ENCODE measurements at regions not wholly inside any gene's neighbourhood (a gene's known extent, or its start where the extent isn't known, plus 50 kb on each side); places are given as distances from the start of the nearest gene placed in this dataset.
A peak's percentile ranks its signal among the peaks of the same experiment; 100 is the strongest.
"Not testable (repeated sequence)": the region's sequence is repeated elsewhere in the genome, so short reads cannot be mapped to it uniquely, and the experiment has no call there.

- not testable (repeated sequence) for H3K4me3 ChIP-seq (ENCODE audit: low read depth, low read length); H3K27me3 ChIP-seq (ENCODE audit: control insufficient read depth, insufficient read depth, low read length); H3K4me1 ChIP-seq (ENCODE audit: control insufficient read depth, insufficient read depth, low read length); H3K9me3 ChIP-seq (ENCODE audit: control insufficient read depth, insufficient read depth, low read length); H3K36me3 ChIP-seq (ENCODE audit: control insufficient read depth, insufficient read depth, low read length); H3K27ac ChIP-seq (ENCODE audit: low read depth, low read length); H3K9ac ChIP-seq (ENCODE audit: low read depth, low read length)
Measured at GRCh38 chr6:71007298-71007697, 50.4 kb upstream of the B3GAT2 start.

GRCh38 chr6:71011871-71012371 lies 55.1 kb upstream of the B3GAT2 start:
- H3K4me1 ChIP-seq (ENCODE audit: control insufficient read depth, insufficient read depth, low read length): peaks cover 18% of the 10 kb centered on the region
- no peaks in the 10 kb centered on the region for H3K9me3 ChIP-seq (ENCODE audit: control insufficient read depth, insufficient read depth, low read length)
- no peaks in the 10 kb centered on the region for H3K36me3 ChIP-seq (ENCODE audit: control insufficient read depth, insufficient read depth, low read length)
- H3K27me3 ChIP-seq (ENCODE audit: control insufficient read depth, insufficient read depth, low read length): no peaks in the 10 kb centered on the region
- H3K27ac ChIP-seq (ENCODE audit: low read depth, low read length): no peak overlapping the region
- no peak overlapping the region for H3K4me3 ChIP-seq (ENCODE audit: low read depth, low read length)
- H3K9ac ChIP-seq (ENCODE audit: low read depth, low read length): no peak overlapping the region

GRCh38 chr6:71012866-71013469 lies 56.1 kb upstream of the B3GAT2 start:
- Histone ChIP-seq H3K27me3 (ENCODE audit: control insufficient read depth, insufficient read depth, low read length) (no peaks in the 10 kb centered on the region), H3K4me3 (ENCODE audit: low read depth, low read length) (no peak overlapping the region), H3K9ac (ENCODE audit: low read depth, low read length) (no peak overlapping the region), H3K27ac (ENCODE audit: low read depth, low read length) (no peak overlapping the region), H3K9me3 (ENCODE audit: control insufficient read depth, insufficient read depth, low read length) (no peaks in the 10 kb centered on the region), H3K4me1 (ENCODE audit: control insufficient read depth, insufficient read depth, low read length) (peaks cover 18% of the 10 kb centered on the region), H3K36me3 (ENCODE audit: control insufficient read depth, insufficient read depth, low read length) (no peaks in the 10 kb centered on the region)

GRCh38 chr6:71015392-71015791 lies 58.5 kb upstream of the B3GAT2 start:
- H3K4me3 ChIP-seq (ENCODE audit: low read depth, low read length): no peak overlapping the region
- H3K9ac ChIP-seq (ENCODE audit: low read depth, low read length): no peak overlapping the region
- H3K36me3 ChIP-seq (ENCODE audit: control insufficient read depth, insufficient read depth, low read length): no peaks in the 10 kb centered on the region
- H3K27me3 ChIP-seq (ENCODE audit: control insufficient read depth, insufficient read depth, low read length): no peaks in the 10 kb centered on the region
- H3K9me3 ChIP-seq (ENCODE audit: control insufficient read depth, insufficient read depth, low read length): no peaks in the 10 kb centered on the region
- H3K4me1 ChIP-seq (ENCODE audit: control insufficient read depth, insufficient read depth, low read length): peaks cover 18% of the 10 kb centered on the region
- no peak overlapping the region for H3K27ac ChIP-seq (ENCODE audit: low read depth, low read length)

GRCh38 chr6:71028236-71028876 lies 71.5 kb upstream of the B3GAT2 start:
- Histone ChIP-seq H3K9ac (ENCODE audit: low read depth, low read length) (no peak overlapping the region), H3K4me1 (ENCODE audit: control insufficient read depth, insufficient read depth, low read length) (peaks cover 14% of the 10 kb centered on the region; the same call in 1 of the 2 replicates), H3K27ac (ENCODE audit: low read depth, low read length) (peak overlapping the region; percentile 47)

GRCh38 chr6:71028877-71029252 lies 72.0 kb upstream of the B3GAT2 start:
- H3K9me3 ChIP-seq (ENCODE audit: control insufficient read depth, insufficient read depth, low read length): no peaks in the 10 kb centered on the region
- H3K36me3 ChIP-seq (ENCODE audit: control insufficient read depth, insufficient read depth, low read length): no peaks in the 10 kb centered on the region
- no peak overlapping the region for H3K4me3 ChIP-seq (ENCODE audit: low read depth, low read length)
- peak overlapping the region; percentile 47 for H3K27ac ChIP-seq (ENCODE audit: low read depth, low read length)
- no peaks in the 10 kb centered on the region for H3K27me3 ChIP-seq (ENCODE audit: control insufficient read depth, insufficient read depth, low read length)
- peaks cover 14% of the 10 kb centered on the region; the same call in 1 of the 2 replicates for H3K4me1 ChIP-seq (ENCODE audit: control insufficient read depth, insufficient read depth, low read length)
- no peak overlapping the region for H3K9ac ChIP-seq (ENCODE audit: low read depth, low read length)

More at GRCh38 chr6:71028236-71028876, 71.5 kb upstream of the B3GAT2 start:
- Histone ChIP-seq H3K9me3 (ENCODE audit: control insufficient read depth, insufficient read depth, low read length) (no peaks in the 10 kb centered on the region), H3K27me3 (ENCODE audit: control insufficient read depth, insufficient read depth, low read length) (no peaks in the 10 kb centered on the region), H3K36me3 (ENCODE audit: control insufficient read depth, insufficient read depth, low read length) (no peaks in the 10 kb centered on the region), H3K4me3 (ENCODE audit: low read depth, low read length) (no peak overlapping the region)

GRCh38 chr6:71029555-71029954 lies 72.7 kb upstream of the B3GAT2 start:
- H3K36me3 ChIP-seq (ENCODE audit: control insufficient read depth, insufficient read depth, low read length): no peaks in the 10 kb centered on the region
- H3K9me3 ChIP-seq (ENCODE audit: control insufficient read depth, insufficient read depth, low read length): no peaks in the 10 kb centered on the region
- peaks cover 14% of the 10 kb centered on the region; the same call in 1 of the 2 replicates for H3K4me1 ChIP-seq (ENCODE audit: control insufficient read depth, insufficient read depth, low read length)
- H3K9ac ChIP-seq (ENCODE audit: low read depth, low read length): no peak overlapping the region
- no peak overlapping the region for H3K27ac ChIP-seq (ENCODE audit: low read depth, low read length)
- no peak overlapping the region for H3K4me3 ChIP-seq (ENCODE audit: low read depth, low read length)
- H3K27me3 ChIP-seq (ENCODE audit: control insufficient read depth, insufficient read depth, low read length): no peaks in the 10 kb centered on the region

GRCh38 chr6:71031912-71032311 lies 75.1 kb upstream of the B3GAT2 start:
- no peak overlapping the region for H3K4me3 ChIP-seq (ENCODE audit: low read depth, low read length)
- no peak overlapping the region for H3K27ac ChIP-seq (ENCODE audit: low read depth, low read length)
- H3K4me1 ChIP-seq (ENCODE audit: control insufficient read depth, insufficient read depth, low read length): peaks cover 14% of the 10 kb centered on the region; the same call in 1 of the 2 replicates

GRCh38 chr6:71033171-71033570 lies 76.3 kb upstream of the B3GAT2 start:
- H3K4me3 ChIP-seq (ENCODE audit: low read depth, low read length): no peak overlapping the region
- no peaks in the 10 kb centered on the region for H3K36me3 ChIP-seq (ENCODE audit: control insufficient read depth, insufficient read depth, low read length)
- no peak overlapping the region for H3K27ac ChIP-seq (ENCODE audit: low read depth, low read length)
- peaks cover 9% of the 10 kb centered on the region; the same call in 1 of the 2 replicates for H3K4me1 ChIP-seq (ENCODE audit: control insufficient read depth, insufficient read depth, low read length)
- no peaks in the 10 kb centered on the region for H3K9me3 ChIP-seq (ENCODE audit: control insufficient read depth, insufficient read depth, low read length)
- H3K9ac ChIP-seq (ENCODE audit: low read depth, low read length): no peak overlapping the region
- no peaks in the 10 kb centered on the region for H3K27me3 ChIP-seq (ENCODE audit: control insufficient read depth, insufficient read depth, low read length)

More at GRCh38 chr6:71031912-71032311, 75.1 kb upstream of the B3GAT2 start:
- H3K9ac ChIP-seq (ENCODE audit: low read depth, low read length): no peak overlapping the region
- no peaks in the 10 kb centered on the region for H3K27me3 ChIP-seq (ENCODE audit: control insufficient read depth, insufficient read depth, low read length)
- H3K9me3 ChIP-seq (ENCODE audit: control insufficient read depth, insufficient read depth, low read length): no peaks in the 10 kb centered on the region
- H3K36me3 ChIP-seq (ENCODE audit: control insufficient read depth, insufficient read depth, low read length): no peaks in the 10 kb centered on the region

- H3K4me3 ChIP-seq (ENCODE audit: low read depth, low read length): no peak overlapping the region
- H3K9ac ChIP-seq (ENCODE audit: low read depth, low read length): no peak overlapping the region
- H3K27me3 ChIP-seq (ENCODE audit: control insufficient read depth, insufficient read depth, low read length): no peaks in the 10 kb centered on the region
- no peaks in the 10 kb centered on the region for H3K36me3 ChIP-seq (ENCODE audit: control insufficient read depth, insufficient read depth, low read length)
- no peak overlapping the region for H3K27ac ChIP-seq (ENCODE audit: low read depth, low read length)
- no peaks in the 10 kb centered on the region for H3K9me3 ChIP-seq (ENCODE audit: control insufficient read depth, insufficient read depth, low read length)
- H3K4me1 ChIP-seq (ENCODE audit: control insufficient read depth, insufficient read depth, low read length): 0 out of 2 replicates have a peak, but pooled peaks cover 3% of the 10 kb centered on the region
Measured at GRCh38 chr6:71033890-71034289, 77.0 kb upstream of the B3GAT2 start.

GRCh38 chr6:71034563-71035345 lies 77.9 kb upstream of the B3GAT2 start:
- no peaks in the 10 kb centered on the region for H3K36me3 ChIP-seq (ENCODE audit: control insufficient read depth, insufficient read depth, low read length)
- no peaks in the 10 kb centered on the region for H3K4me1 ChIP-seq (ENCODE audit: control insufficient read depth, insufficient read depth, low read length)
- H3K27me3 ChIP-seq (ENCODE audit: control insufficient read depth, insufficient read depth, low read length): no peaks in the 10 kb centered on the region
- no peak overlapping the region for H3K9ac ChIP-seq (ENCODE audit: low read depth, low read length)
- no peaks in the 10 kb centered on the region for H3K9me3 ChIP-seq (ENCODE audit: control insufficient read depth, insufficient read depth, low read length)
- H3K27ac ChIP-seq (ENCODE audit: low read depth, low read length): no peak overlapping the region
- no peak overlapping the region for H3K4me3 ChIP-seq (ENCODE audit: low read depth, low read length)

Data from HUES48 (cell line).